Spinal cord (tissue), 9 donors: ENCODE measurements at regions not wholly inside any gene's neighbourhood (a gene's known extent, or its start where the extent isn't known, plus 50 kb on each side); places are given as distances from the start of the nearest gene placed in this dataset.
A peak's percentile ranks its signal among the peaks of the same experiment; 100 is the strongest.
"Not testable (repeated sequence)": the region's sequence is repeated elsewhere in the genome, so short reads cannot be mapped to it uniquely, and the experiment has no call there.

ENCODE experiments used
- DNase-seq, 6 donors: peaks; one replicate each; pipeline versions ENCODE4 v3.0.0 to v3.0.0-alpha.2; 2013 to 2015; ENCODE audit warnings: low spot score in 6 of 6, low read depth in 4 of 6
- H3K27ac ChIP-seq: one replicate; pipeline ENCODE4 v1.5.1; 2013; ENCODE audit warnings: low read depth, low read length, control low read depth
- H3K27me3 ChIP-seq: one replicate; pipeline ENCODE4 v1.6.1; 2013; ENCODE audit warnings: low read length; ENCODE audit not compliant: control insufficient read depth, insufficient read depth
- H3K36me3 ChIP-seq: one replicate; pipeline ENCODE4 v1.6.1; 2013; ENCODE audit warnings: low read length; ENCODE audit not compliant: control insufficient read depth, insufficient read depth
- H3K4me1 ChIP-seq: one replicate; pipeline ENCODE4 v1.6.1; 2013; ENCODE audit warnings: low read length; ENCODE audit not compliant: control insufficient read depth, insufficient read depth
- H3K4me3 ChIP-seq: one replicate; pipeline ENCODE4 v1.5.1; 2013; ENCODE audit warnings: low read depth, low read length, control low read depth
- H3K9me3 ChIP-seq: one replicate; pipeline ENCODE4 v1.6.1; 2013; ENCODE audit warnings: low read length; ENCODE audit not compliant: control insufficient read depth, insufficient read depth
- WGBS: methylation state at CpG from one replicate; pipeline ENCODE4 v1.1.5; 2013; ENCODE audit warnings: missing lambda C conversion rate; ENCODE audit not compliant: insufficient coverage; 5-methylcytosine and 5-hydroxymethylcytosine counted together
- donor health status: healthy.

GRCh38 chrX:138791551-138791950, 80.0 kb upstream of the FGF13 start:
- Histone ChIP-seq H3K9me3 (no peaks in the 10 kb centered on the region), H3K4me3 (no peak overlapping the region), H3K27ac (no peak overlapping the region), H3K27me3 (no peaks in the 10 kb centered on the region), H3K4me1 (no peaks in the 10 kb centered on the region), H3K36me3 (no peaks in the 10 kb centered on the region)
- no CpG with 5 or more reads among the region's 1 CpG for WGBS
- DNase-seq = no peak

DNA sequence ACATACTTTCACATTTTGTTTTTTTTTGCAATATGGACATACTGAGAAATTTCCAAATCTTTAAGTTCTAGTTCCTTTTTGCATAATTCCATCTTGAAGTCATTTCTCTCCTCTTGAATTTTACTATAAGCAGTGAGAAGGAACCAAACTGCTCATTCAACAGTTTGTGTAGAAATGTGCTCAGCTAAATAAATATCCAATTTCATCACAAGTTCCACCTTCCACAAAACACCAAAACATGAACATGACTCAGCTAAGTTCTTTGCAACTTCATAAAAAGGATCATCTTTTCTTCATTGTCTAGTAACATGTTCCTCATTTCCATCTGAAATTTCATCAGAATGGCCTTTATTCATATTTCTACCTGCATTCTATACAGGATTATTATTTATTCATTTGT, 77.3 kb upstream of the FGF13 start:
- H3K27ac ChIP-seq = no peak overlapping the region
- no peaks in the 10 kb centered on the region for H3K4me1 ChIP-seq
- DNase-seq = no peak
- no peak overlapping the region for H3K4me3 ChIP-seq
- H3K36me3 ChIP-seq = no peaks in the 10 kb centered on the region
- no peaks in the 10 kb centered on the region for H3K9me3 ChIP-seq
- no peaks in the 10 kb centered on the region for H3K27me3 ChIP-seq

DNA sequence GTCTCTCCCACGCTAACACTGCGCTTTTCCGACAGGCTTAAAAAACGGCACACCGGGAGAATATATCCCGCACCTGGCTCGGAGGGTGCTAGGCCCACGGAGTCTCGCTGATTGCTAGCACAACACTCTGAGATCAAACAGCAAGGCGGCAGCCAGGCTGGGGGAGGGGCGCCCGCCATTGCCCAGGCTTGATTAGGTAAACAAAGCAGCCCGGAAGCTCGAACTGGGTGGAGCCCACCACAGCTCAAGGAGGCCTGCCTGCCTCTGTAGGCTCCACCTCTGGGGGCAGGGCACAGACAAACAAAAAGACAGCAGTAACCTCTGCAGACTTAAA, 67.0 kb upstream of the FGF13 start:
- not testable (repeated sequence) for H3K4me1 ChIP-seq, DNase-seq, H3K27me3 ChIP-seq, H3K36me3 ChIP-seq, H3K4me3 ChIP-seq, H3K27ac ChIP-seq, H3K9me3 ChIP-seq
- WGBS = 71% methylated on average over 9 of the region's 14 CpGs

DNA sequence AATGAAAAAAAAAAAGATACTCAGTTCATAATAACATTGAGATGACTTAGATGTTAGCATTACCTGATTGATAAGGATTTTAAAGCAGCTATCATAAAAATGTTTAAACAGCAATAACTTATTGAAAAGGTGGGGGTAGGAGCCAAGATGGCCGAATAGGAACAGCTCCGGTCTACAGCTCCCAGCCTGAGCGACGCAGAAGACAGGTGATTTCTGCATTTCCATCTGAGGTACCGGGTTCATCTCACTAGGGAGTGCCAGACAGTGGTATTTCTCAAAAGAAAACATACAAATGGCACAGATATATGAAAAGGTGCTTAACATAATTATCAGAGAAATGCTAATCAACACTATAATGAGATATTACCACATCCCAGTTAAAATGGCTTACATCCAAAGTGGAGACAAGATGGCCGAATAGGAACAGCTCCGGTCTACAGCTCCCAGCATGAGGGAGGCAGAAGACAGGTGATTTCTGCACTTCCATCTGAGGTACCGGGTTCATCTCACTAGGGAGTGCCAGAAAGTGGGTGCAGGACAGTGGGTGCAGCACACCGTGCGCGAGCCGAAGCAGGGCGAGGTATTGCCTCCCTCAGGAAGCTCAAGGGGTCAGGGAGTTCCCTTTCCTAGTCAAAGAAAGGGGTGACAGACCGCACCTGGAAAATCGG, 66.5 kb upstream of the FGF13 start:
- H3K4me3 ChIP-seq, H3K36me3 ChIP-seq, H3K27ac ChIP-seq, H3K9me3 ChIP-seq, H3K27me3 ChIP-seq, DNase-seq, H3K4me1 ChIP-seq: not testable (repeated sequence)
- WGBS = 79% methylated on average over 13 of the region's 15 CpGs

DNA sequence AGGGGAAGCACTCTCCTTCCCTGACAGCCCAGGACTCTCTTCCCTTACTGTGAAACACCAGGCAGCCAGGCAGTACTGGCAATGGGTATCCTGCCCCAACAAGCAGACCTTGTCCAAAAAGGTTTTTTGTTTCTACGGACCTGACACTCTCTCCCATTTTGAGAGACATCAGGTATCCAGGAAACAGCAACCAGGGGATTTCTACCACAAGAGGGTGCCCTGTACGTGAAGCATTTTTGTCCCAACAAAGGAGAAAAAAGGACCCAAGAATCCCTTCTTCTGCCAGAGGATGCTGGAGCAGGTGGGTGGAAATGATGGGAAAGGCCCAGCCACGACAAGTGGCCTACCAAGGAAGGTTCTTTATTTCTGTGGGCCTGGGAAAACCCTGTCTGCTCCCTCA, 65.7 kb upstream of the FGF13 start:
- WGBS = 56% methylated on average over 2 of the region's 3 CpGs
- Histone ChIP-seq H3K27me3 (no peaks in the 10 kb centered on the region), H3K9me3 (no peaks in the 10 kb centered on the region), H3K4me1 (no peaks in the 10 kb centered on the region), H3K36me3 (no peaks in the 10 kb centered on the region), H3K4me3 (no peak overlapping the region), H3K27ac (no peak overlapping the region)
- no peak for DNase-seq

GRCh38 chrX:138775517-138775916, 64.0 kb upstream of the FGF13 start:
- Histone ChIP-seq H3K4me3 (no peak overlapping the region), H3K27ac (no peak overlapping the region), H3K4me1 (no peaks in the 10 kb centered on the region), H3K9me3 (no peaks in the 10 kb centered on the region), H3K36me3 (no peaks in the 10 kb centered on the region), H3K27me3 (no peaks in the 10 kb centered on the region)
- peak in 4 of 6 donors; percentile 26 to 83 (median 50) for DNase-seq
- 20% methylated on average over 2 of the region's 5 CpGs for WGBS

DNA sequence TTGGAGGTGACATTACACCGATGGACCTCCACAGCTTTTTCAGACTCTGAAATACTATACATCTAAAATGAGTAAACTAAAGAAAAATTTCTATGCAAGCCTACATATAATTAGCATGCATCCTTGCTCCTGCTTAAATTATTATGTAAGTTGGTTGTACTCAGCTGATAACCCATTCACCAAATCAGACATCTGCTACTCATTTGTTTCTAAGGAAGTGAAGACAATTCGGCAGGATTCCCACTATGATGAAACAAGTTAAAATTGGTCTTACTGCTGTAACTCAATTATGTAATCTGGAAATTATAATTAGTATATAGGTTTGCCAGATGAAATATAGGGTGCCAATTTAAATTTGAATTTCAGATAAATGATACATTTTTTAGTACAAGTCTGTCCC, 59.5 kb upstream of the FGF13 start:
- no CpG with 5 or more reads among the region's 2 CpGs for WGBS
- no peaks in the 10 kb centered on the region for H3K9me3 ChIP-seq
- peak in 1 of 6 donors; percentile 16 for DNase-seq
- H3K27ac ChIP-seq = no peak overlapping the region
- H3K36me3 ChIP-seq = no peaks in the 10 kb centered on the region
- H3K4me1 ChIP-seq = no peaks in the 10 kb centered on the region
- H3K4me3 ChIP-seq = no peak overlapping the region
- H3K27me3 ChIP-seq = no peaks in the 10 kb centered on the region

DNA sequence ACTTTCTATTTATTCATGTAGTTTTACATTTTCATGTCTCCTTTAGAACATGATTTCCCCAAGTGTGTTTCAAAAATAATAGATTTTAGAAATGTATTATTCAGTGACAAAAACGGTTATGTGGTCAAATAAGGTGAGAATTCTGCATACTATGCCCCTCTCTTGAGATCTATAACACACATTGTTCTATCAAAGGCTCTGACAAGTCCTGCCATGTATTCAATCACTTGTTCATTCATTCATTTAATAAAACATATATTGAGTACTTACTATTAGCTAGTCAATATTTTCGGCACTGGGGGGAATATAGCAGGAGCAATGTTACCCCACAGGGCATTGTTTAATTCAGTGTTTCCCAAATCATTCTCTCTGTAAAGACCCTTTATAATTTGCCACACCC, 58.4 kb upstream of the FGF13 start:
- no peaks in the 10 kb centered on the region for H3K27me3 ChIP-seq
- no peaks in the 10 kb centered on the region for H3K9me3 ChIP-seq
- no peaks in the 10 kb centered on the region for H3K4me1 ChIP-seq
- no peak overlapping the region for H3K4me3 ChIP-seq
- H3K36me3 ChIP-seq = no peaks in the 10 kb centered on the region
- H3K27ac ChIP-seq = no peak overlapping the region
- no peak for DNase-seq
- 83% methylated on average over 1 of the region's 2 CpGs for WGBS

DNA sequence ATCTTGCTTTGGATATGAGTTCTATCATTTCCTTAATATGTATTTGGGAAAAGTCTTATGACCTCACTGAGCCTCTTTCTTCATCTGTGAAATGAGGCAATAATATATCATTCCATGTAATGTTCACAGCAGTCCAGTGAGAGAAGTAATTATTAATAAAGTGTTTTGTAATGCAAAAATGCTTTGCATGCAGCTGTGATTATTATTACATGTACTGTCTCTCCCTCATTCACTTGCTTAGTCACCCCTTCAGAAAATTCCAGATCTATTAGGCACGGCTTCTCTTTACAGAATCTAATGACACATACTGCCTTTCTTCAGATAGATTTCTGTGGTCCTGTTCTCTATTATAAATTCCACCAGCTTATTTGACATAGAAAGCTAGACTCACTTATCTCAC, 53.5 kb upstream of the FGF13 start:
- peak in 1 of 6 donors; percentile 59 for DNase-seq
- H3K9me3 ChIP-seq = no peaks in the 10 kb centered on the region
- peaks cover 2% of the 10 kb centered on the region for H3K27me3 ChIP-seq
- no peaks in the 10 kb centered on the region for H3K36me3 ChIP-seq
- H3K4me3 ChIP-seq = no peak overlapping the region
- 60% methylated on average over 1 of the region's 1 CpG for WGBS
- H3K4me1 ChIP-seq = no peaks in the 10 kb centered on the region
- no peak overlapping the region for H3K27ac ChIP-seq

DNA sequence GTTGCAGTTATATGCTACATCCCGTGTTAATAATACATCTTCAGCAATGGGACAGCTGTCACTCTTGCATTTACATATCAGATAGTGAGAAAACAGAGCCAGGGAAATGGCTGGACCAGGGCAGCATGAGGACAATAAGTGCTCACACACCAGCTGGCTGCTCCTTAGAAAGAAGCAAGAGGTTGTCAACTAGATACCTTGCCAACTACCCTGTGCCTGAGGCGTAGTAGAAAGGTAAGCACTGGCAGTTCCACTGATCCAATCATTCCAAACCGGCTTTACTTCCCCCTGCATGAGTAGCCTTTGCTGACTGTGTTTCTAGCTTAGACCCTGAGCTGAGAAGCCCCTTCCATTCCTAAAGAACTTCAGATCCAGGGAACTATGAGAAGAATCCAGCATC, 52.2 kb upstream of the FGF13 start:
- DNase-seq = peak in 2 of 6 donors; percentile 13 to 44
- no peaks in the 10 kb centered on the region for H3K36me3 ChIP-seq
- WGBS = no CpG with 5 or more reads among the region's 3 CpGs
- no peaks in the 10 kb centered on the region for H3K9me3 ChIP-seq
- H3K4me1 ChIP-seq = no peaks in the 10 kb centered on the region
- no peak overlapping the region for H3K27ac ChIP-seq
- H3K4me3 ChIP-seq = no peak overlapping the region
- H3K27me3 ChIP-seq = peaks cover 2% of the 10 kb centered on the region
